ENCODE measurements at regions not wholly inside any gene's neighbourhood (a gene's known extent, or its start where the extent isn't known, plus 50 kb on each side); places are given as distances from the start of the nearest gene placed in this dataset.

DNA sequence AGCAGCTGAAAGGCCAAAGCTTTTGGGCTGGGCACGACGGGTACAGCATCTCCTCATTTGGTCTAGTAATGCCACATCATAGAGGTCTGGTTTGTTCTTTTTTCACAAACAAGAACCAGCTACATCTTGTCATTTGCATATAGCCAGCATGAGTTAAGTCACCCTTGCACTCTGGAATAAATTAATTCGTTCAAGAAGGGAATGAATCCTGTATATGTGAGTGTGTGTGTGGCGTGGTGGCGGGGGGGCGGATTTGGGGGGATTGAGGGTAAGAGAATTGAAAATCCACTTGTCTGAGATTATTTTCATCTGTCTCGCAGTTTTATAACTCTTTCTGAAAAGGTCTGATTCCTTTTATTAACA, 380.0 kb upstream of the CAMK1G start:
- Histone ChIP-seq H3K4me3 (no peak overlapping the region), H3K4me1 (peaks cover 0 to 7% of the 10 kb centered on the region in 2 donors), H3K36me3 (no peaks in the 10 kb centered on the region), H3K27me3 (peaks cover 9 to 28% of the 10 kb centered on the region in 2 donors), H3K9me3 (no peaks in the 10 kb centered on the region), H3K27ac (no peak overlapping the region)
- intact Hi-C loops (cut with DNase I), result no loop called here
- TF ChIP-seq, protein P1, sequence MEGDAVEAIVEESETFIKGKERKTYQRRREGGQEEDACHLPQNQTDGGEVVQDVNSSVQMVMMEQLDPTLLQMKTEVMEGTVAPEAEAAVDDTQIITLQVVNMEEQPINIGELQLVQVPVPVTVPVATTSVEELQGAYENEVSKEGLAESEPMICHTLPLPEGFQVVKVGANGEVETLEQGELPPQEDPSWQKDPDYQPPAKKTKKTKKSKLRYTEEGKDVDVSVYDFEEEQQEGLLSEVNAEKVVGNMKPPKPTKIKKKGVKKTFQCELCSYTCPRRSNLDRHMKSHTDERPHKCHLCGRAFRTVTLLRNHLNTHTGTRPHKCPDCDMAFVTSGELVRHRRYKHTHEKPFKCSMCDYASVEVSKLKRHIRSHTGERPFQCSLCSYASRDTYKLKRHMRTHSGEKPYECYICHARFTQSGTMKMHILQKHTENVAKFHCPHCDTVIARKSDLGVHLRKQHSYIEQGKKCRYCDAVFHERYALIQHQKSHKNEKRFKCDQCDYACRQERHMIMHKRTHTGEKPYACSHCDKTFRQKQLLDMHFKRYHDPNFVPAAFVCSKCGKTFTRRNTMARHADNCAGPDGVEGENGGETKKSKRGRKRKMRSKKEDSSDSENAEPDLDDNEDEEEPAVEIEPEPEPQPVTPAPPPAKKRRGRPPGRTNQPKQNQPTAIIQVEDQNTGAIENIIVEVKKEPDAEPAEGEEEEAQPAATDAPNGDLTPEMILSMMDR (IDR thresholded peaks at IDR 0.05), result no peak
- DNase-seq (no peak), ATAC-seq (no peak)

DNA sequence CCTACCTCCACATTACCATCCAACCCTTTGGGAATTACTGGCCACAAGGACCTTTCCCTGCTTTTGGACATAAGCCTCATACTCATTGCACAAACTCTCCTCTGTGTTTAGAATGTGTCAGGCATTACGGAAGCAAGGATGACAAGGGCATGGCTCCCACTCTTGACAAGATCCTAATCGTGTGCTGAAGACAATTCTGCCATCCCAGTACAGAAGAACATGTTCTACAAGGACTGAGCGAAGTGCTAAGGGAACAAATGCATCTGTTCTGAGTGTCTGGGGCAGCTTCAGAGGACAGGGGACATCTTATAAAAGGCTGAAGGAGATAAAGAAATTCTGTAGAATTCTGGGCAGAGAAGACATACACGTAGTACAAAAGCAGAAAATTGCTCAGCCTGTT, 378.5 kb upstream of the CAMK1G start:
- no peaks in the 10 kb centered on the region for H3K9me3 ChIP-seq
- H3K27me3 ChIP-seq, result peaks cover 18 to 43% of the 10 kb centered on the region in 2 donors
- H3K27ac ChIP-seq, result no peak overlapping the region
- DNase-seq, result peak in 1 of 4 donors; percentile 40
- H3K4me1 ChIP-seq, result peaks cover 0 to 7% of the 10 kb centered on the region in 2 donors
- no peak for ATAC-seq
- intact Hi-C loops (cut with DNase I), result no loop called here
- no peaks in the 10 kb centered on the region for H3K36me3 ChIP-seq
- no peak overlapping the region for H3K4me3 ChIP-seq
- TF ChIP-seq, protein P1 (IDR thresholded peaks at IDR 0.05), result no peak

DNA sequence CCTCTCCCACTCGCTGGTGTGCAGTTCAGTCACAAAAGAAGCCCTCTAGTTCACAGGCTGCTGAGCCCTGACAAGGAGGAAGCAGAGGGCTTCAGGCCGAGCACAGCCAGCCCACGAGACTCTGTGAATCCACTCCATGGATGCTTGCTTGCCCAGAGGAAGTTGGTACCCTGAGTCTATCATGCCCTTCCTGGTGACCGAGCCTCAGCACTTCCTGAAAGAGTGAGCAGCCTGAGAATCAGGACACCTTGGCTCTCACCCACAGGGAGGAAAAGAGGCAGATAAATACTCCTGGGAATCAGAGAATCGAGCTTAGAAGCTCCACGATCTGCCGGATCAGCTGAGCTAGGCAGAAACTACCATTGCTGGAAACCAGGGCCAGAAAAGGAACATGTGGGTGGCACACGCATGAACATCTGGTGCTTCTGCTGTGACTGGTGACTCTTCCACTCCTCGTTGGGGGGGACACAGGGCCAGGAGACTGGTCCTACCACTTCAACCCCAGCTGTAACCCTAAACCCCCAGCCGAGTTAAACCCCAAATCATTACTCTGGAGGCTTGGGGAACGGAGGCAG, 376.3 kb upstream of the CAMK1G start:
- ATAC-seq (no peak), DNase-seq (no peak)
- Histone ChIP-seq H3K27me3 (peaks cover 18 to 54% of the 10 kb centered on the region in 2 donors), H3K9me3 (no peaks in the 10 kb centered on the region), H3K27ac (no peak overlapping the region), H3K36me3 (no peaks in the 10 kb centered on the region), H3K4me3 (no peak overlapping the region), H3K4me1 (peaks cover 0 to 7% of the 10 kb centered on the region in 2 donors)
- TF ChIP-seq, protein P1 (IDR thresholded peaks at IDR 0.05), result no peak
- intact Hi-C loops (cut with DNase I), result no loop called here

DNA sequence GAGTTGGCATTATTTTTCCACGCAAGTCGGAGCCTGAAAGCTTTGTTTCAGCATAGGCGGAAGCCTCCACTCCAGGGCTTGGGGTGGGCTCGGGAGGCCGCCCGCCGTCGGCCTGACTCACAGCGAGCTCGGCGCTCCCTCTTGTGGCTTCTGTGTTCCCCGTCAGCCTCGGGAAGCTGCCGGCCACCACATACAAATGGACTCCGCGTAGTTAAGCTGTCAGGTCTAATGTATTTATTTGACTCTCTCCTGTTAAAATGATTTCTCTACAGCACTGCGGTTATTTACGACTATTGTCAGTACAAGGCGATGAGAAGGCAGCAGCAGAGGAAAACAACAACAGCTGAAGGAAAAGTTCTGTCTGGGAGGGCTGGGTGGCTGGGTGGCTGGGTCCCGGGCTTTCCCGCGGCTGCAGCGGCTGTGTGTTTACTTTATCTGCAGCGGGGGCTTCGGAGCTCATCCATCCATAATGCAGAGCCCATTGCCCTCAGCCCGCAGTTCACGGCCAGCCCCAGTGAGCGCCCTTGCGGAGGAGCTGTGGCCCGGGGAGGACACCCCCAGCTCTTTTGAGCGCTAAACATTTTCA, 375.7 kb upstream of the CAMK1G start:
- Histone ChIP-seq H3K27me3 (peaks cover 18 to 54% of the 10 kb centered on the region in 2 donors), H3K27ac (no peak overlapping the region), H3K4me3 (no peak overlapping the region), H3K4me1 (peaks cover 0 to 7% of the 10 kb centered on the region in 2 donors), H3K9me3 (no peaks in the 10 kb centered on the region), H3K36me3 (no peaks in the 10 kb centered on the region)
- TF ChIP-seq, protein P1 (IDR thresholded peaks at IDR 0.05), result peak; percentile 43 to 55
- intact Hi-C loops (cut with DNase I), result no loop called here
- DNase-seq (peak; percentile 46 to 85 (median 72)), ATAC-seq (peak; percentile 95)

DNA sequence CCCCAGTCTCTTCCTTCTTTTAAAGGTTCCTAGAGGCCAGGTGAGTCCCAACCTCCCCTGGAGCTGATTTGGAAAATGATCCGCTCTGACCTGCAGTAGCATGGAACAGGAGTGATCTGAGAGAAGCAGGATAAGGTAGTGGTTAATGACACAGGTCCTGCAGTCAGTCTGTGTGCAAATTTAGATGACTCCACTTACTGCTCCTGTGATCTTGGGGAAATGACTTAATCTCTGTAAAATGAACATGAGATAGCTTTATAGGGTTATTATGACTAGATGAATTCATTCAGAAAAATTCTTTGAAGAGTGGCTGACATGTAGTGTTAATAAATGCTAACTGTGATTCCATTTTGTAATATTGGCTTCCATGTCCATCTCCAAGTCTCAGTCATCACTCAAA, 374.9 kb upstream of the CAMK1G start:
- intact Hi-C loops (cut with DNase I), result no loop called here
- Histone ChIP-seq H3K36me3 (no peaks in the 10 kb centered on the region), H3K4me1 (peaks cover 0 to 7% of the 10 kb centered on the region in 2 donors), H3K27ac (no peak overlapping the region), H3K9me3 (no peaks in the 10 kb centered on the region), H3K27me3 (peaks cover 18 to 54% of the 10 kb centered on the region in 2 donors), H3K4me3 (no peak overlapping the region)
- ATAC-seq (no peak), DNase-seq (no peak)
- TF ChIP-seq, protein P1 (IDR thresholded peaks at IDR 0.05), result no peak

Data from left lung (tissue), 4 donors.